ENCODE measurements at regions not wholly inside any gene's neighbourhood (a gene's known extent, or its start where the extent isn't known, plus 50 kb on each side); places are given as distances from the start of the nearest gene placed in this dataset.

- H3K36me3 ChIP-seq, result no peaks in the 10 kb centered on the region
- no peak overlapping the region for H3K27ac ChIP-seq
- no peaks in the 10 kb centered on the region for H3K27me3 ChIP-seq
- no peaks in the 10 kb centered on the region for H3K9me3 ChIP-seq
- no peak overlapping the region for H3K4me3 ChIP-seq
- DNase-seq, result no peak
- H3K4me1 ChIP-seq, result peaks cover 0 to 24% (median 0%) of the 10 kb centered on the region in 4 donors
- intact Hi-C loops (cut with DNase I; ENCODE audit: low total_unique reads), result no loop called here
- no peak for TF ChIP-seq CTCF (IDR thresholded peaks at IDR 0.05)
These were observed 69.8 kb downstream of the GPR88 start for GRCh38 chr1:100607628-100608240.

GRCh38 chr1:100609849-100610248, 71.9 kb downstream of the GPR88 start:
- TF ChIP-seq CTCF (IDR thresholded peaks at IDR 0.05), result no peak
- no peaks in the 10 kb centered on the region for H3K27me3 ChIP-seq
- peaks cover 0 to 24% (median 0%) of the 10 kb centered on the region in 4 donors for H3K4me1 ChIP-seq
- intact Hi-C loops (cut with DNase I; ENCODE audit: low total_unique reads), result loop anchor here (10.0 kb wide), 1 partner anchor 255 kb away; no protein-coding TSS in a partner anchor
- no peak overlapping the region for H3K4me3 ChIP-seq
- no peaks in the 10 kb centered on the region for H3K36me3 ChIP-seq
- H3K27ac ChIP-seq, result no peak overlapping the region
- no peaks in the 10 kb centered on the region for H3K9me3 ChIP-seq
- DNase-seq, result no peak

GRCh38 chr1:100611086-100611485, 73.1 kb downstream of the GPR88 start:
- H3K27me3 ChIP-seq, result no peaks in the 10 kb centered on the region
- no peak overlapping the region for H3K4me3 ChIP-seq
- TF ChIP-seq CTCF (IDR thresholded peaks at IDR 0.05), result no peak
- no peak for DNase-seq
- intact Hi-C loops (cut with DNase I; ENCODE audit: low total_unique reads), result loop anchor here (10.0 kb wide), 1 partner anchor 254 kb away; no protein-coding TSS in a partner anchor
- H3K27ac ChIP-seq, result no peak overlapping the region
- H3K36me3 ChIP-seq, result no peaks in the 10 kb centered on the region
- H3K9me3 ChIP-seq, result no peaks in the 10 kb centered on the region
- peaks cover 0 to 24% (median 0%) of the 10 kb centered on the region in 4 donors for H3K4me1 ChIP-seq

- peaks cover 0 to 24% (median 0%) of the 10 kb centered on the region in 4 donors for H3K4me1 ChIP-seq
These were observed 74.6 kb downstream of the GPR88 start for GRCh38 chr1:100612540-100612939.

GRCh38 chr1:100613817-100614559, 76.0 kb downstream of the GPR88 start:
- intact Hi-C loops (cut with DNase I; ENCODE audit: low total_unique reads), result loop anchor here (10.0 kb wide), 1 partner anchor 251 kb away; no protein-coding TSS in a partner anchor
- H3K36me3 ChIP-seq, result no peaks in the 10 kb centered on the region
- DNase-seq, result no peak
- H3K27me3 ChIP-seq, result no peaks in the 10 kb centered on the region
- H3K4me3 ChIP-seq, result no peak overlapping the region
- no peaks in the 10 kb centered on the region for H3K9me3 ChIP-seq
- H3K27ac ChIP-seq, result no peak overlapping the region
- no peak for TF ChIP-seq CTCF (IDR thresholded peaks at IDR 0.05)
- peaks cover 0 to 16% (median 0%) of the 10 kb centered on the region in 4 donors for H3K4me1 ChIP-seq

More at GRCh38 chr1:100612540-100612939, 74.6 kb downstream of the GPR88 start:
- H3K36me3 ChIP-seq, result no peaks in the 10 kb centered on the region
- H3K4me3 ChIP-seq, result no peak overlapping the region
- no peak for TF ChIP-seq CTCF (IDR thresholded peaks at IDR 0.05)
- no peaks in the 10 kb centered on the region for H3K27me3 ChIP-seq
- no peak for DNase-seq
- no peak overlapping the region for H3K27ac ChIP-seq
- intact Hi-C loops (cut with DNase I; ENCODE audit: low total_unique reads), result loop anchor here (10.0 kb wide), 1 partner anchor 252 kb away; no protein-coding TSS in a partner anchor
- H3K9me3 ChIP-seq, result no peaks in the 10 kb centered on the region

Measured in tibial artery (tissue), 4 donors.